ENCODE measurements at regions not wholly inside any gene's neighbourhood (a gene's known extent, or its start where the extent isn't known, plus 50 kb on each side); places are given as distances from the start of the nearest gene placed in this dataset.

DNA sequence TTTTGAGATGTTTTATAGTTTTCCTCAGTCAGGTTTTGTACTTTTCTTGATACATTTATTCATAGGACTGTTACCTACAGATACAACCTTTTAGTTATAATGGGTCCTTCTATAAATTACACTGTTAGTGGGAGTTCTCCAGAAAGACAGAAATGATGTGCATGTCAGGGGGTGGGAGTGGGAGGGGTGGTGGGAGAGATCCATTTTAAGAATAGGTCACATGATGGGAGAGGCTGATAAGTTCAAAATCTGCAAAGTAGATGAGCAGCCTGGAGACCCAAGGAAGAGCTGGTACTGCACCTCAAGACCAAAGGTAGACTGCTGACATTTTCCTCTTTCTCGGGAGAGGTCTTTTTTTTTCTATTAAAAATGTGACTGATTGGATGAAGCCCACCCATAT is 408.0 kb upstream of the GJE1 start:
- no peaks in the 10 kb centered on the region for H3K27me3 Mint-ChIP-seq (ENCODE audit: low read depth)
- H3K9me3 Mint-ChIP-seq, result peaks cover 3% of the 10 kb centered on the region
- peaks cover 21% of the 10 kb centered on the region for H3K4me1 Mint-ChIP-seq
- no peak for DNase-seq (ENCODE audit: low read depth, low spot score)
- no peak overlapping the region for H3K27ac Mint-ChIP-seq (ENCODE audit: unreplicated experiment)
- TF ChIP-seq, protein P1, sequence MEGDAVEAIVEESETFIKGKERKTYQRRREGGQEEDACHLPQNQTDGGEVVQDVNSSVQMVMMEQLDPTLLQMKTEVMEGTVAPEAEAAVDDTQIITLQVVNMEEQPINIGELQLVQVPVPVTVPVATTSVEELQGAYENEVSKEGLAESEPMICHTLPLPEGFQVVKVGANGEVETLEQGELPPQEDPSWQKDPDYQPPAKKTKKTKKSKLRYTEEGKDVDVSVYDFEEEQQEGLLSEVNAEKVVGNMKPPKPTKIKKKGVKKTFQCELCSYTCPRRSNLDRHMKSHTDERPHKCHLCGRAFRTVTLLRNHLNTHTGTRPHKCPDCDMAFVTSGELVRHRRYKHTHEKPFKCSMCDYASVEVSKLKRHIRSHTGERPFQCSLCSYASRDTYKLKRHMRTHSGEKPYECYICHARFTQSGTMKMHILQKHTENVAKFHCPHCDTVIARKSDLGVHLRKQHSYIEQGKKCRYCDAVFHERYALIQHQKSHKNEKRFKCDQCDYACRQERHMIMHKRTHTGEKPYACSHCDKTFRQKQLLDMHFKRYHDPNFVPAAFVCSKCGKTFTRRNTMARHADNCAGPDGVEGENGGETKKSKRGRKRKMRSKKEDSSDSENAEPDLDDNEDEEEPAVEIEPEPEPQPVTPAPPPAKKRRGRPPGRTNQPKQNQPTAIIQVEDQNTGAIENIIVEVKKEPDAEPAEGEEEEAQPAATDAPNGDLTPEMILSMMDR (conservative IDR thresholded peaks at IDR 0.05), result no peak
- no peaks in the 10 kb centered on the region for H3K36me3 Mint-ChIP-seq (ENCODE audit: low read depth)
- H3K4me3 Mint-ChIP-seq, result no peak overlapping the region

DNA sequence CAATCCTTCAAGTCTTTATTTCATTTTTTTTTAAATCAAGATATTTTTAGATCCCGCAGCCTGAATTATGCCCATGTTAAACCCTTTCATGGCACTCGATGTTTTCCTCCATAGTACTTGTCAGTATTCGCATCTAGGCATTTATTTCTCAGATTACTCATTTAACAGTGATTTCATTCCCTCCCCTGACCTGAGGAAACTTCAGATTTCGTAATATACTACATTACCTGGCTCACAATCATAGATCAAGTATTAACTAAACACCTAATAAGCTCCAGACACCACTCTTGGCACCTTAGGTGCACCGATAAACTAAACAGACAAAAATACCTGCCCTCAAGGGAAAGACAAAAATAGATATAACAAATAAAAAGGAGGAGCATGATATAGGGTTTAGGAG is 413.2 kb upstream of the GJE1 start:
- H3K4me1 Mint-ChIP-seq, result no peaks in the 10 kb centered on the region
- H3K27me3 Mint-ChIP-seq (ENCODE audit: low read depth), result no peaks in the 10 kb centered on the region
- peaks cover 6% of the 10 kb centered on the region for H3K9me3 Mint-ChIP-seq
- H3K27ac Mint-ChIP-seq (ENCODE audit: unreplicated experiment), result no peak overlapping the region
- no peak for DNase-seq (ENCODE audit: low read depth, low spot score)
- no peaks in the 10 kb centered on the region for H3K36me3 Mint-ChIP-seq (ENCODE audit: low read depth)
- TF ChIP-seq, protein P1 (conservative IDR thresholded peaks at IDR 0.05), result no peak
- no peak overlapping the region for H3K4me3 Mint-ChIP-seq

DNA sequence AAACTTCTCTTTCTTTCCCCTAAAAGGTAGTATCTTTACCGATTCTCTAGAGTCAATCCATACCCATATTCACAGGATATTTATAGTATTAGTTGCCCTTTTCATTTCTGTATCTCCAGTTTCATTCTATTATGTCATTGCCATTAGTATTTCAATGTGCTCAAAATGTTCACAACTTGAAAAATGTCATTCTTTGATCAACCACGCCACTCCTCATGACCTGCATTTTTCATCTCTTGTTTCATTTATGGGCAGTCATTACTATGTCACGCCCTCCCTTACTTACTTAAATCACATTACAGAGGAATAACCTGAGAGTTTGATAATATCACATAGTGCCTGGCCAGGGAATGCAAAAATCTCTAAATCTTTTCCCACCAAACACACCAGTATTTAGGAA is 427.3 kb upstream of the GJE1 start:
- Mint-ChIP-seq H3K4me1 (no peaks in the 10 kb centered on the region), H3K36me3 (ENCODE audit: low read depth) (no peaks in the 10 kb centered on the region), H3K4me3 (no peak overlapping the region), H3K9me3 (peaks cover 5% of the 10 kb centered on the region), H3K27me3 (ENCODE audit: low read depth) (no peaks in the 10 kb centered on the region), H3K27ac (ENCODE audit: unreplicated experiment) (no peak overlapping the region)
- no peak for DNase-seq (ENCODE audit: low read depth, low spot score)
- TF ChIP-seq, protein P1 (conservative IDR thresholded peaks at IDR 0.05), result no peak

DNA sequence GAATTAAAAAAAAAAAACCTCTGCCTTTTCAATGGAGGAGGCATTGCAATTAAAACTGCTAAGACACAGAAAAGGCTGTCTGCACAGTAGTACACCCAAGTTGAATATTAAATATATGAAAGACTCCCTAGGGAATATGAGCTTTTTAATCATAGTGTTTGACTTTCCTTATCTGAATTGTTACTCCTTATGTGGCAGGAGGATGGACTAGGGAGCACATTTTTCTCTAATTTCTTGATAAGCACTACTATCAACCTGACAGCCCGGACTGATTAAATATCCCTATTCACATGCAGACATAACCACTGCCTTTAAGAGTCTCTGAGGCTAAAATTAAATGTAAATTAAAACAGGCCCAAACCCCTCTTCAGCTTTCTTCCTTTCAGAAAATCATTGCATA is 428.6 kb upstream of the GJE1 start:
- no peak overlapping the region for H3K4me3 Mint-ChIP-seq
- no peak for DNase-seq (ENCODE audit: low read depth, low spot score)
- peaks cover 3% of the 10 kb centered on the region for H3K9me3 Mint-ChIP-seq
- H3K4me1 Mint-ChIP-seq, result no peaks in the 10 kb centered on the region
- H3K36me3 Mint-ChIP-seq (ENCODE audit: low read depth), result no peaks in the 10 kb centered on the region
- H3K27me3 Mint-ChIP-seq (ENCODE audit: low read depth), result no peaks in the 10 kb centered on the region
- TF ChIP-seq, protein P1 (conservative IDR thresholded peaks at IDR 0.05), result no peak
- no peak overlapping the region for H3K27ac Mint-ChIP-seq (ENCODE audit: unreplicated experiment)

DNA sequence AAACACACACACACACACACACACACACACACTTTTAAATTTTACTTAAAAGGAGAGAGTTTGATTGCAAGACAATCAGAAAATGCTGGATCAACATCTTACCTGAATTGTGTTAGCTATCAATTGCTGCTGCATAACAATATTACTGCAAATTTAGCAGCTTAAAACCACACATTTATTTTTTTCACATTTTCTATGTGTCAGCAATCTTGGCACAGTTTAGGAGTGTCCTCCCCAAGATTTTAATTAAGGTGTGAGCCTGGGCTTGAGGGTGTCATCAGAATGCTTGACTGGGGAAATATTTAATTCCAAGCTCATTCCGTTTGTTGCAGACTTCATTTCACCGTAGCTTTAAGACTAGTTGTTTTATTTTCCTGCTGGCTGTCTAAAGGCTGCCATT is 431.0 kb upstream of the GJE1 start:
- no peak overlapping the region for H3K27ac Mint-ChIP-seq (ENCODE audit: unreplicated experiment)
- no peaks in the 10 kb centered on the region for H3K9me3 Mint-ChIP-seq
- H3K4me1 Mint-ChIP-seq, result no peaks in the 10 kb centered on the region
- no peaks in the 10 kb centered on the region for H3K27me3 Mint-ChIP-seq (ENCODE audit: low read depth)
- TF ChIP-seq, protein P1 (conservative IDR thresholded peaks at IDR 0.05), result no peak
- DNase-seq (ENCODE audit: low read depth, low spot score), result no peak
- no peaks in the 10 kb centered on the region for H3K36me3 Mint-ChIP-seq (ENCODE audit: low read depth)
- no peak overlapping the region for H3K4me3 Mint-ChIP-seq

DNA sequence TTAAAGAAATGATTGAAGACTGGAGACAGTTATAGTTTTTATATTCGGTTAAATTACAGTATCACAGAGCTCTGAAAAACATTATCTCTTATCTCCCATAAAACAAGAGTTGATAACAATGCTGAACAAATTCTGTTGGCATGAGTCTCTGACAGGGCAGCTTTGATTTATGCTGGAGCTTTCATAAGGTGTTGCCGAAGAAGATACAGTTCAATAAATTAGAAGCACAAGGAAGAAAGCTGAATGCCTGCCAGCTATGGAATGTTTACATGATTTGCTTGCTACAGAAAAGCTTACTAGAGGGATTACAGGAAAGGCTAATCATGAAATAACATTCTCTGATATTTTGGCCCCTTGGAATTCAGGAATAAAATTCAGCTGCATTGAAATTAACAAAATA is 431.9 kb upstream of the GJE1 start:
- no peak for DNase-seq (ENCODE audit: low read depth, low spot score)
- Mint-ChIP-seq H3K27ac (ENCODE audit: unreplicated experiment) (no peak overlapping the region), H3K9me3 (peaks cover 2% of the 10 kb centered on the region), H3K27me3 (ENCODE audit: low read depth) (no peaks in the 10 kb centered on the region), H3K4me1 (no peaks in the 10 kb centered on the region), H3K36me3 (ENCODE audit: low read depth) (no peaks in the 10 kb centered on the region), H3K4me3 (no peak overlapping the region)
- TF ChIP-seq, protein P1 (conservative IDR thresholded peaks at IDR 0.05), result no peak

Data from neural crest cell (in vitro differentiated cells).